Activated CD4-positive, alpha-beta T cell treated with anti-CD3 and anti-CD28 coated beads for 36 hours (primary cell): ENCODE measurements at regions not wholly inside any gene's neighbourhood (a gene's known extent, or its start where the extent isn't known, plus 50 kb on each side); places are given as distances from the start of the nearest gene placed in this dataset.
A peak's percentile ranks its signal among the peaks of the same experiment; 100 is the strongest.
"Not testable (repeated sequence)": the region's sequence is repeated elsewhere in the genome, so short reads cannot be mapped to it uniquely, and the experiment has no call there.

ENCODE experiments used
- ATAC-seq: fragments of 200-7000 bp; cut with Tn5 transposase; one replicate; pipeline ENCODE4 v1.10.0; 2021; ENCODE audit warnings: mild to moderate bottlenecking, moderate library complexity
- CTCF ChIA-PET: fragments of 350-600 bp; sonication (Branson Sonifier 250); formaldehyde crosslinking; loops from one replicate; lab custom pipeline; 2021; ENCODE audit warnings: antibody characterized with exemption; lab: Charles Lee
- POLR2A ChIA-PET: fragments of 350-600 bp; sonication (Branson Sonifier 250); formaldehyde crosslinking; loops from one replicate; lab custom pipeline; 2021; ENCODE audit warnings: antibody characterized with exemption, inconsistent platforms; lab: Charles Lee
- DNase-seq: peaks from one replicate; pipeline ENCODE4 v3.0.0-alpha.2; 2020
- H3K27ac Mint-ChIP-seq: one replicate; pipeline ENCODE4 v1.8.0; 2021; ENCODE audit warnings: mixed read lengths
- H3K27me3 Mint-ChIP-seq: one replicate; pipeline ENCODE4 v1.8.0; 2021; ENCODE audit warnings: mixed read lengths
- H3K36me3 Mint-ChIP-seq: one replicate; pipeline ENCODE4 v1.8.0; 2021; ENCODE audit warnings: low read depth, mixed read lengths
- H3K4me1 Mint-ChIP-seq: one replicate; pipeline ENCODE4 v1.8.0; 2021; ENCODE audit warnings: mixed read lengths
- H3K4me3 Mint-ChIP-seq: one replicate; pipeline ENCODE4 v1.8.0; 2021; ENCODE audit warnings: mild to moderate bottlenecking, moderate library complexity, mixed read lengths
- H3K9me3 Mint-ChIP-seq: one replicate; pipeline ENCODE4 v1.8.0; 2021; ENCODE audit warnings: low read depth, mixed read lengths
- intact Hi-C, 2 experiments: fragments of 100-400 bp; cut with DNase I in 1 of 2; cut with micrococcal nuclease in 1 of 2; formaldehyde crosslinking; loops; one replicate each; pipeline versions ENCODE4 v1.14.2 to v1.15.1; 2022 to 2024; cut with DNase I, micrococcal nuclease

DNA sequence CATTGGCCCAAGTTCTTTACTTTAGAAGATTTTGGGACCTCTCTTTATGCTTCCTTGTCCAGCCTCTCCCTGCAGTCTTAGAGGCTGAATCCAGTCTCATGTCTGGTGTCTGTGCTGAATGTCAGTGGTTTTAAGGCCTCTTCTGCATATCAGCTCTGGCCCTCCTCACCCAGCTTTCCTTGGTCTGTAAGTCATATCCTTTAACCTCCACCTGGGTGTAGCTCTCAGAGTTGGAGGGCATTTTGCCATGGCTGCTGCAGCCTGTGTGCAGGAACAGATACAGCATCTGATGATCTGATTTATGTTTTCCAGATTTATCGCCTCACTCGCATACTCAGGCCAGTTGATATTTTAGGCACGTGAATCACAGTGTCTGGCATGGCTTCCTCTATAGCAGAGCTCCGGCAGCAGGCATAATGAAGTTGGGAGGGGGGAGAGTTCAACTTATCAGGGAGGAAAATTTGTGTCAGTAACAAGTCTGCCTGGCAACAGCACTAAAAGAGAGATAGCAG, 335.0 kb downstream of the PCNX1 start:
- Mint-ChIP-seq H3K27me3 (no peaks in the 10 kb centered on the region), H3K4me1 (peaks cover 20% of the 10 kb centered on the region), H3K36me3 (peaks cover 6% of the 10 kb centered on the region), H3K4me3 (no peak overlapping the region), H3K27ac (no peak overlapping the region), H3K9me3 (peaks cover 6% of the 10 kb centered on the region)
- intact Hi-C loops: no loop called here
- POLR2A ChIA-PET: no interaction called here
- CTCF ChIA-PET: interaction anchor here (0.6 to 1.0 kb wide), 2 partner anchors 507 to 1239 kb away, joined by 3 read pairs; no protein-coding TSS in a partner anchor
- DNase-seq (no peak), ATAC-seq (no peak)

DNA sequence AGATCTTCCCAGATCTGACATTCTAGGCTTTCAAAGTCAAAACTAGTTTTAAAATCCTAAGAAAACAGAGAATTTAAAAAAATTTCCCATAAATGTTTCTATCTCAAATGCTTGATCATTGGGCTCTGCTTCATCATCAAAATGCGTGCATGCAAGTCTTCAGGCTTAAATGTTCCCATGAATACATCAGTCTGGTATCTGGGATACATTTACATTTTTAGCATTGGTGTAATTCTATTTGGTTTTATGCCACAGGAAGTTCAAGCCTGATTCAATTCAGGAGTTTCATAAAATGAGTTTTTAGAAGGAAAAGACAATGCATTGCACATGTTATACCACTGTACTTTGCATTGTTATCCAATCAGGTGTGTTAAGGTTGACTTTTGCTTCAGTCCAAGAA, 336.4 kb downstream of the PCNX1 start:
- Mint-ChIP-seq H3K4me1 (peaks cover 20% of the 10 kb centered on the region), H3K36me3 (peaks cover 7% of the 10 kb centered on the region), H3K27me3 (no peaks in the 10 kb centered on the region), H3K27ac (no peak overlapping the region), H3K9me3 (peaks cover 11% of the 10 kb centered on the region), H3K4me3 (no peak overlapping the region)
- CTCF ChIA-PET: no interaction called here
- POLR2A ChIA-PET: no interaction called here
- DNase-seq (no peak), ATAC-seq (no peak)
- intact Hi-C loops: no loop called here

DNA sequence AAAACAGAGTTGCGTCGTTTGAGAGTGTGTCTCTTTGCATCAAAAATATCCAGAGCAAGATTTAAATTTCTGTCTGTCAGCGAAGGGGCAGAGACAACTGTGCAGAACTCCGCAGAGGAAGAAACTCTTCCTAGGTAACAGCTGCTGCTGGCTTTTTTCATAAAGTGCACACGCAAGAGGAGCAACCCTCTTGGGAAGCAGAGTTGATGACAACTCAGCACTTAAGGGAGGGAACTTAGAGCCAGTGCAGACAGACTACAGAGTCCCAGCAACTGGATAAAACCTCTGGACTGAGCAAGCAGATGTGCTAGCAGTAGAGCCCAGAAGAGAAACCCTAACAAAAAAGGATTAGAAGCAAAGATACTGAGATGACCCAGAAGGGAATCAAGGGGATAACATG, 337.1 kb downstream of the PCNX1 start:
- Mint-ChIP-seq H3K27me3 (no peaks in the 10 kb centered on the region), H3K36me3 (peaks cover 7% of the 10 kb centered on the region), H3K9me3 (peaks cover 11% of the 10 kb centered on the region), H3K4me1 (peaks cover 20% of the 10 kb centered on the region), H3K4me3 (no peak overlapping the region), H3K27ac (no peak overlapping the region)
- DNase-seq (no peak), ATAC-seq (no peak)
- CTCF ChIA-PET: no interaction called here
- POLR2A ChIA-PET: no interaction called here
- intact Hi-C loops: no loop called here

- CTCF ChIA-PET: no interaction called here
- POLR2A ChIA-PET: no interaction called here
- intact Hi-C loops: no loop called here
- H3K4me1 Mint-ChIP-seq: peaks cover 20% of the 10 kb centered on the region
- peak overlapping the region; percentile 21 for H3K27ac Mint-ChIP-seq
- peak; percentile 51 for ATAC-seq
- H3K9me3 Mint-ChIP-seq: peaks cover 11% of the 10 kb centered on the region
- peaks cover 7% of the 10 kb centered on the region for H3K36me3 Mint-ChIP-seq
- H3K4me3 Mint-ChIP-seq: no peak overlapping the region
- peak; percentile 36 for DNase-seq
- no peaks in the 10 kb centered on the region for H3K27me3 Mint-ChIP-seq
Observed at GRCh38 chr14:71245659-71246361, 338.6 kb downstream of the PCNX1 start.

- CTCF ChIA-PET: no interaction called here
- POLR2A ChIA-PET: no interaction called here
- H3K36me3 Mint-ChIP-seq: peaks cover 7% of the 10 kb centered on the region
- DNase-seq (no peak), ATAC-seq (no peak)
- no peak overlapping the region for H3K4me3 Mint-ChIP-seq
- H3K27ac Mint-ChIP-seq: peak overlapping the region; percentile 14
- intact Hi-C loops: no loop called here
- peaks cover 11% of the 10 kb centered on the region for H3K9me3 Mint-ChIP-seq
- H3K4me1 Mint-ChIP-seq: peaks cover 20% of the 10 kb centered on the region
- no peaks in the 10 kb centered on the region for H3K27me3 Mint-ChIP-seq
Observed at GRCh38 chr14:71246539-71246938, 339.3 kb downstream of the PCNX1 start.

DNA sequence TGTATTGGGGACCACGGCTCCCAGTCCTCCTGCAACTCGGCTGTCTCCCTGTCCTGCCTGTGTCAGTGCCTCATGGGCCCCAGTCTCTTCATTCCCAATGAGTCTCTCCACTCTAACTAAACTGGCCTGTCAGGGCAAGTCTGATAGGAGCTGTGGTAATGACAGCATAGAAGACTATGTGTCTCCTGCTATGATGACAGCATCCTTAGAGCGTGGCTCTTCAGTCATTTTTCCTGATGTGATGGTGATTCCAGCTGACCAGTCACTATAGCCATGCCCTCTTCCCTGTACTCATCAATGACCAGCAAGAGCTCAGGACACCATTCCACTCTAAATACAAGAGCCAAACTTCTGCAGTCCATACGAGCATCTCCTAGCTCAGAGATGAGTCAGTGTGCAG, 339.8 kb downstream of the PCNX1 start:
- intact Hi-C loops: no loop called here
- H3K4me1 Mint-ChIP-seq: peaks cover 20% of the 10 kb centered on the region
- DNase-seq (no peak), ATAC-seq (no peak)
- no peaks in the 10 kb centered on the region for H3K27me3 Mint-ChIP-seq
- H3K4me3 Mint-ChIP-seq: no peak overlapping the region
- peaks cover 11% of the 10 kb centered on the region for H3K9me3 Mint-ChIP-seq
- POLR2A ChIA-PET: no interaction called here
- peaks cover 7% of the 10 kb centered on the region for H3K36me3 Mint-ChIP-seq
- peak overlapping the region; percentile 58 for H3K27ac Mint-ChIP-seq
- CTCF ChIA-PET: interaction anchor here (0.6 to 1.2 kb wide), 2 partner anchors 15 to 92 kb away, joined by 3 to 4 read pairs; no protein-coding TSS in a partner anchor

DNA sequence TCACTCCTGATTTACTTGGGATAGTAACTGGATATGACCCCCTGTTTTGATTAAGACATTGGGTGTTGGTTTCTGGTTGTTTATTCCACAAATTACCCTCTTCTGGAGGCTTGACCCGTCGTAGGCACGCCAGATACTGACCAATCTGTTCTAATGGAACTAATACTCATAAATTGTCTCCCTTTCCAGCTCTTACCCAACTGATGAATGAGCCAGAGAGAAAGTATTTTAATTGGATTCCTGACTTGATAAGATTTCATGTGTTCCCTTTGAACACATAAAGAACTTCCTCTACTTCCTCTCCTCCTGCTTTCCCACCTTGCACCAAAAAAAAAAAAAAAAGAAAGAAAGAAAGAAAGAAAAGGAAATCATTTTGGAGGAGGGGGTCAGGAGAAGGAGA, 340.9 kb downstream of the PCNX1 start:
- no peak for ATAC-seq
- Mint-ChIP-seq H3K27me3 (no peaks in the 10 kb centered on the region), H3K9me3 (peaks cover 11% of the 10 kb centered on the region), H3K27ac (no peak overlapping the region), H3K4me3 (no peak overlapping the region), H3K36me3 (peaks cover 7% of the 10 kb centered on the region), H3K4me1 (peaks cover 20% of the 10 kb centered on the region)
- DNase-seq: no peak
- ChIA-PET POLR2A (no interaction called here), CTCF (interaction anchor here (0.8 to 1.2 kb wide), 2 partner anchors 16 to 75 kb away, joined by 3 to 4 read pairs; no protein-coding TSS in a partner anchor)
- intact Hi-C loops: no loop called here

- H3K4me1 Mint-ChIP-seq: peaks cover 18% of the 10 kb centered on the region
- intact Hi-C loops: loop anchor here in 1 of 2 experiments (5.0 kb wide), 1 partner anchor 1092 kb away; no protein-coding TSS in a partner anchor
- no peaks in the 10 kb centered on the region for H3K27me3 Mint-ChIP-seq
- DNase-seq: no peak
- CTCF ChIA-PET: no interaction called here
- ATAC-seq: no peak
- POLR2A ChIA-PET: no interaction called here
- H3K9me3 Mint-ChIP-seq: peaks cover 11% of the 10 kb centered on the region
- H3K27ac Mint-ChIP-seq: no peak overlapping the region
- H3K36me3 Mint-ChIP-seq: peaks cover 7% of the 10 kb centered on the region
- no peak overlapping the region for H3K4me3 Mint-ChIP-seq
Observed at GRCh38 chr14:71250347-71250746, 343.1 kb downstream of the PCNX1 start.

GRCh38 chr14:71250791-71251190, 343.5 kb downstream of the PCNX1 start:
- ChIA-PET POLR2A (interaction anchor here (0.6 kb wide), 1 partner anchor 112 kb away, joined by 4 read pairs; no protein-coding TSS in a partner anchor), CTCF (no interaction called here)
- peaks cover 7% of the 10 kb centered on the region for H3K36me3 Mint-ChIP-seq
- ATAC-seq: no peak
- intact Hi-C loops: loop anchor here in 1 of 2 experiments (5.0 kb wide), 1 partner anchor 1092 kb away; no protein-coding TSS in a partner anchor
- no peak overlapping the region for H3K4me3 Mint-ChIP-seq
- H3K27ac Mint-ChIP-seq: no peak overlapping the region
- H3K9me3 Mint-ChIP-seq: peaks cover 11% of the 10 kb centered on the region
- no peak for DNase-seq
- peaks cover 13% of the 10 kb centered on the region for H3K4me1 Mint-ChIP-seq
- peaks cover under 1% of the 10 kb centered on the region for H3K27me3 Mint-ChIP-seq

- CTCF ChIA-PET, ATAC-seq, H3K4me1 Mint-ChIP-seq, H3K27me3 Mint-ChIP-seq, H3K4me3 Mint-ChIP-seq, H3K36me3 Mint-ChIP-seq, DNase-seq, POLR2A ChIA-PET, H3K27ac Mint-ChIP-seq: not testable (repeated sequence)
- intact Hi-C loops: loop anchor here in 1 of 2 experiments (5.0 kb wide), 1 partner anchor 1088 kb away; no protein-coding TSS in a partner anchor
- peaks cover 14% of the 10 kb centered on the region for H3K9me3 Mint-ChIP-seq
Observed at GRCh38 chr14:71254091-71254719, 346.9 kb downstream of the PCNX1 start.

- ChIA-PET POLR2A (no interaction called here), CTCF (interaction anchor here (0.7 kb wide), 1 partner anchor 1357 kb away, joined by 3 read pairs; no protein-coding TSS in a partner anchor)
- intact Hi-C loops: no loop called here
- Mint-ChIP-seq H3K4me1 (no peaks in the 10 kb centered on the region), H3K9me3 (peaks cover 25% of the 10 kb centered on the region), H3K36me3 (no peaks in the 10 kb centered on the region), H3K27me3 (peaks cover 2% of the 10 kb centered on the region), H3K4me3 (no peak overlapping the region), H3K27ac (no peak overlapping the region)
- ATAC-seq: no peak
- no peak for DNase-seq
Observed at GRCh38 chr14:71261206-71261605, 353.9 kb downstream of the PCNX1 start.
